ENCODE measurements at regions not wholly inside any gene's neighbourhood (a gene's known extent, or its start where the extent isn't known, plus 50 kb on each side); places are given as distances from the start of the nearest gene placed in this dataset.

- no peak for TF ChIP-seq TCF7L2 (IDR thresholded peaks at IDR 0.05; ENCODE audit: low read depth, low read length)
- no peak for TF ChIP-seq CTCF (IDR thresholded peaks at IDR 0.05)
- no peak for TF ChIP-seq POLR2AphosphoS5 (IDR thresholded peaks at IDR 0.05; ENCODE audit: low read depth, low read length)
- TF ChIP-seq SIN3A (IDR thresholded peaks at IDR 0.05; ENCODE audit: borderline replicate concordance, insufficient read depth, low read depth, low read length) = no peak
- no peak for TF ChIP-seq REST (IDR thresholded peaks at IDR 0.05; ENCODE audit: insufficient read depth in 1 of 2, low read depth in 2 of 2, low read length in 1 of 2)
These were observed 739.4 kb upstream of the ADGRL4 start for GRCh38 chr1:79745929-79746328.

Data from Panc1 (cell line).